A673 (cell line): ENCODE measurements at regions not wholly inside any gene's neighbourhood (a gene's known extent, or its start where the extent isn't known, plus 50 kb on each side); places are given as distances from the start of the nearest gene placed in this dataset.

Experiments
- EZH2 ChIP-seq: fragments of 200-600 bp; sonication (generic); IDR thresholded peaks from 2 replicates; pipeline ENCODE4 v1.6.1; 2017; ENCODE audit warnings: borderline replicate concordance, low read depth, mild to moderate bottlenecking, mixed read lengths, antibody characterized with exemption, low read length; ENCODE audit not compliant: poor library complexity, severe bottlenecking
- TF ChIP-seq, protein P1 (sequence below): fragments of 300-800, 200-600 bp; sonication (generic); conservative IDR thresholded peaks from 2 replicates; pipeline ENCODE4 v1.5.1; 2017; ENCODE audit warnings: low read depth, mild to moderate bottlenecking, antibody characterized with exemption, low read length, moderate library complexity, mixed read lengths

DNA sequence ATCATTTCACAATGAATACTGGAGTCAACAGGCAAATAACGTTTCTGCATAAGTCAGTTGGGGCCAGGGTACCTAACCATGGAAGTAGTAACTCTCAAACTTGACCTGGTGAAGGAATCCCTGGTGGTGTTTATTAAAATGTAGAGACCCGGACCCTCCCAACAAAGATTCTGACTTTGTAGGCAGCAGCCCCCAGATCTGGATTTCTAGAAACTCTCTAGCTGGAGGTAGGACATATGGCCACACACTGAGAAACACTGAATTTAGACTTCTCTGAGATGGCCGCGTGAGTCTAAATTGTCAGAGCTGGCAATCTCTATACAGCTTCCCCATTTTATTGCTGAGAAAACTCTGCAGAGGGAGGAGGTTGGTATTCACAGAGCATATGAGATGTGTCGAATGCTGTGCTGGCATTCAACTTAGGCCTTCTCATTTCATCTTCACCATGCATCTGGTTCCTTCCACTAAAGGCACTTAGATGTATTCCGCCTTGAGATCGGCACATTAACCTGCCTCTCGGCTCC is 278.1 kb downstream of the CYRIA start:
- TF ChIP-seq, protein P1, sequence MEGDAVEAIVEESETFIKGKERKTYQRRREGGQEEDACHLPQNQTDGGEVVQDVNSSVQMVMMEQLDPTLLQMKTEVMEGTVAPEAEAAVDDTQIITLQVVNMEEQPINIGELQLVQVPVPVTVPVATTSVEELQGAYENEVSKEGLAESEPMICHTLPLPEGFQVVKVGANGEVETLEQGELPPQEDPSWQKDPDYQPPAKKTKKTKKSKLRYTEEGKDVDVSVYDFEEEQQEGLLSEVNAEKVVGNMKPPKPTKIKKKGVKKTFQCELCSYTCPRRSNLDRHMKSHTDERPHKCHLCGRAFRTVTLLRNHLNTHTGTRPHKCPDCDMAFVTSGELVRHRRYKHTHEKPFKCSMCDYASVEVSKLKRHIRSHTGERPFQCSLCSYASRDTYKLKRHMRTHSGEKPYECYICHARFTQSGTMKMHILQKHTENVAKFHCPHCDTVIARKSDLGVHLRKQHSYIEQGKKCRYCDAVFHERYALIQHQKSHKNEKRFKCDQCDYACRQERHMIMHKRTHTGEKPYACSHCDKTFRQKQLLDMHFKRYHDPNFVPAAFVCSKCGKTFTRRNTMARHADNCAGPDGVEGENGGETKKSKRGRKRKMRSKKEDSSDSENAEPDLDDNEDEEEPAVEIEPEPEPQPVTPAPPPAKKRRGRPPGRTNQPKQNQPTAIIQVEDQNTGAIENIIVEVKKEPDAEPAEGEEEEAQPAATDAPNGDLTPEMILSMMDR: no peak
- TF ChIP-seq EZH2: no peak
